22Rv1 (cell line): ENCODE measurements at regions not wholly inside any gene's neighbourhood (a gene's known extent, or its start where the extent isn't known, plus 50 kb on each side); places are given as distances from the start of the nearest gene placed in this dataset.

Experiments used
- H3K27ac ChIP-seq: fragments of 450-650 bp; 2 replicates; pipeline ENCODE4 v1.5.1; 2017
- CTCF ChIP-seq: fragments of 450-650 bp; IDR thresholded peaks from 2 replicates; pipeline ENCODE4 v1.5.1; 2017; ENCODE audit warnings: mild to moderate bottlenecking
- ZFX ChIP-seq: fragments of 450-650 bp; IDR thresholded peaks from 2 replicates; pipeline ENCODE4 v1.6.1; 2017; ENCODE audit warnings: antibody characterized with exemption, borderline replicate concordance

- no peak for TF ChIP-seq ZFX
- TF ChIP-seq CTCF = no peak
- no peak overlapping the region for H3K27ac ChIP-seq
Observed at GRCh38 chr10:108404155-108404554, 1239.6 kb upstream of the SORCS1 start.

GRCh38 chr10:108399465-108399864 is 1235.0 kb upstream of the SORCS1 start:
- TF ChIP-seq ZFX (no peak), CTCF (no peak)

GRCh38 chr10:108393089-108393488 is 1228.6 kb upstream of the SORCS1 start:
- H3K27ac ChIP-seq = no peak overlapping the region
- no peak for TF ChIP-seq ZFX
- no peak for TF ChIP-seq CTCF

More at GRCh38 chr10:108399465-108399864, 1235.0 kb upstream of the SORCS1 start:
- no peak overlapping the region for H3K27ac ChIP-seq

- no peak overlapping the region for H3K27ac ChIP-seq
- TF ChIP-seq ZFX (no peak), CTCF (no peak)
Observed at GRCh38 chr10:108392286-108392685, 1227.8 kb upstream of the SORCS1 start.

- TF ChIP-seq CTCF (no peak), ZFX (no peak)
- no peak overlapping the region for H3K27ac ChIP-seq
Observed at GRCh38 chr10:108388706-108389105, 1224.2 kb upstream of the SORCS1 start.

GRCh38 chr10:108385963-108386362 is 1221.5 kb upstream of the SORCS1 start:
- H3K27ac ChIP-seq = no peak overlapping the region
- TF ChIP-seq CTCF = no peak

- no peak overlapping the region for H3K27ac ChIP-seq
- TF ChIP-seq ZFX (no peak), CTCF (no peak)
Observed at GRCh38 chr10:108384378-108384777, 1219.9 kb upstream of the SORCS1 start.
